SK-N-DZ (cell line): ENCODE measurements at regions not wholly inside any gene's neighbourhood (a gene's known extent, or its start where the extent isn't known, plus 50 kb on each side); places are given as distances from the start of the nearest gene placed in this dataset.

ENCODE experiments used
- DNase-seq: peaks from one replicate; pipeline ENCODE4 v3.0.0-alpha.2; 2015; ENCODE audit warnings: low spot score

DNA sequence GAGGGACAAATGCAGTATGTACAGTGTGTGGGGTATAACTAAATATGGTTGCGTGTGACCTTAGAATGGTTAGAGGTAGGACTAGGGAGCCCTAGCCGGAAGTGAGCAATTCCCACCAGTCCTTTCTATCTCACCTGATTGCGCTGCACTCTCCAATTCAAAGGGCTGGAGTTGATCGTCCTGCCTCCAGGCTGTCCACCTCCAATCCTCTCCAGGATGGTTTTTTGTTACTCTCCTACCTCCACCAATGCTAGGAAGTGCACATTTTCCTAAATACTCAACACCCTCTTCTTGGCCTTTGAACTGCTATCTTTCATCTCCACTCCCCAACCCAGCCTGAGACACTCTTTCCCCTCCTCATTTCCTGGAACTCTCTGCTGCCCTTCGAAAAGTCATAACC is 181.7 kb upstream of the ASIC2 start:
- DNase-seq: no peak

DNA sequence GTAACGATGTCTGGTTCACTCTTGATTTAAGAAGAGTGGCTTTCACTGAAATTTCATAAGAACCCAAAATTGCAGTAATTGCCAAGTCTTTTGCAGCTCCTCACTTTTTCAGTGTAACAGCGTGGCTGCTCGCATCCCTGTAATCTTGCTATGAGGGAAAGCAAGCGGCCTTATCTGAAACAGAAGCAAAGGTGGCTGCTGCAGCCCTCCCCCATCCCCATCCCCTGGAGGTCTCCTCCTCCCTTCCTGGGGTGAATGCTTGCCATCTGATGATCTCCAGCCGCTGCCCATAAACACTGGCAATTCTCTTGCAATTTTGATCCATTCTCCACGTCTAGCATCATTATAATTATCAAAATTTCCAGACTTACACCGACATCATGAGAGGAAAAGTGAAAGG is 182.5 kb upstream of the ASIC2 start:
- DNase-seq: peak; percentile 33

- DNase-seq: no peak
Observed at GRCh38 chr17:33481652-33482051, 188.6 kb upstream of the ASIC2 start.

DNA sequence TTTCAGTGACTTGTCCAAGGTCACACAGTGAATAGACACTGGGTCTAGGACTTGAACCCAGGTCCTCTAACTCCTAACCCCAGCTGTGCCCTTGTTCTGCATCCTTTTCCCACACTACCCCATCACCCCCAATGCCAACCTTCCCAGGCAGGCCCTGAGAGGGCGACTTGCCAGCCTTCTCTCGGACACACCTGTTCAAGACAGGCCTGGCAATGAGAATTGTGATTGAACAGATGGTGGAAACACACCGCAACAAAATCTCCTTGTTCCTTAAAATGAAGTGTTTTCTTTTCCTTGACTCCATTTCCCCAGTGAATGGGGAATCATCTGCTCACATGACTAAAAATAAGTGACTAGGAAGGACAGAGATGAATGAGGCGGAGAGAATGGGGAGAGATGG is 189.5 kb upstream of the ASIC2 start:
- no peak for DNase-seq

GRCh38 chr17:33484559-33484958 is 191.5 kb upstream of the ASIC2 start:
- DNase-seq: no peak

DNA sequence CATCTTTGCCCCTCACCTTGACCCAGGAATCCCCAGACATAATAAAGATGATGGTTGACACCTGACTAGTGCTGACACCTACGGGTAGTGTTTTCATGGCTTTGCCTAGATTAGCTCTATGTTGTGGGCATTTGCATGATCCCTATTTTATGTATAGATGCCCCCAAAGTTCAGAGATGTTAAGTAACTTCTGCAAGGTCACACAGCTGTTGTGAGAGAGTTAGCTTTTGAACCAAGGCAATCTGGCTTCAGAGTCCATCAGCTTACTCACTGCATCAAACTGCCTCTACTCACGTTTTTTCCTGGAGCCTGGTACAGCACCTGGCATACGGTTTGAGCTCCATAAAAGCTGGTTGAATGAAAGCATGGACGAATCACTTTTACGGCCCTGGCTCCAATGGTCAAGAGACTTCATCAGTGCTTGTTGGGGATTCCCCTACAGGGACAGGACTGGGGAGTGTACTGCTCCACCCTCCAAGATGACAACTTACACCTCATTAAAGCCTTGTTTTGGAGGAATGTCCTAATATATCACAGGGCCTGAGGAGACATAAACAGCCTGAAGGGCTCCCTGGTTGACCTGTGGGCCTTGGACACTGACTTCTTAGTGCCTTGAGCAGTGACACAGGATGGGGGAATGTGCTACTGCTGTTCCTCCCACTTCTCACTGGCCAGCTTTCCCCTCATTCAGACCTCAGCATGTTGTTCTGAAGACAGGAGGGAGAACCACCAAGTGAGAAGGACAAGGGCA is 193.2 kb upstream of the ASIC2 start:
- DNase-seq: no peak

DNA sequence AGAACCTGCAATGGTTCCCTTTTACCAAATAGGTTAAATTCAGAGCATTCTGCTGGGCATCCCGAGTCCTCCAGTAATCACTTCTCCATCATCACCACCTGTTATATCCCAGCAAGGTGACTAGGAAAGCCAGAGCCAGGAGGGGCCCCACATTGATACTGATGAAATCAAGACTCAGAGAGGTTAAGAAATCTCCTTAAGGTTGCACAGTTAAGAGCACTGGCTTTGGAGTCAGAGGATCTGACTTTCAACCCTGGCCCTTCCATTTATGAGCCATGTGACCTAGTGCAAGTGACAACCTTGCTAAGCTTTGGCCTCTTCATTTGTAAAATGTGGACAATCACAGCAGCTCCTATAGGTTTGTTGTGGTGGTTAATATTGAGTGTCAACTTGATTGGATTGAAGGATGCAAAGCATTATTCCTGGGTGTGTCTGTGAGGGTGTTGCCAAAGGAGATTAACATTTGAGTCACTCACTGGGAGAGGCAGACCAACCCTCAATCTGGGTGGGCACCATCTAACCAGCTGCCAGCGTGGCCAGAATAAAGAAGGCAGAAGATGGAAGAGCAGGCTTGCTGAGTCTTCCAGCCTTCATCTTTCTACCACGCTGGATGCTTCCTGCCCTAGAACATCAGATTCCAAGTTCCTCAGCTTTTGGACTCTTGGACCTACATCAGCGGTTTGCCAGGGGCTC is 194.2 kb upstream of the ASIC2 start:
- DNase-seq: no peak

DNA sequence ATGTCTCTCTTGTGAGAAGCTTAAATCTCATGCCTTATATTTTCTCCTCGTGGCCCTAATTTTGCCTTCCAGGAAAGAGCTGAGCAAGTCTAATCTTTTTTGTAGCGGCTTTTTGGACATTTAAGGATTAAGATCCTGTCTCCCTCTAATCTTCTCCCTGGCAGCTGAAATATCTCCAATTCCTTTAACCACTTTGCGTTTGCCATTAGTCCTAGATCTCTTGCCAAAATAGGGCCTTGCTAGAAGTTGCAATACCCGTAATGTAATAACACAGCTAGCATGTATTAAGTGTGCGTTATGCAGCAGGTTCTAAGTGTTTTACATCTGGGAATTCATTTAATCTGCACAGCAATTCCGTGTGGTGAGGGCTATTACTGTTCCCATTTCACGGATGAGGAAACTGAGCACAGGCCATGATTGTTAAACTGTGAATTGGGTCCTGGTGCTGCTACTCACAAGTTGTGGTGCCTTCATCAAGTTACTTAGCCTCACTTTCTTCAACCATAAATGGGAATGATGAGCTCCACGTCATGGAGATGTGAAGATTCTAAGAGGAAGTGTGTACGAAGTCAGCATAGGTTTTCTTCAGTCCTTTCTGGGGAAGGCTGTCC is 198.9 kb upstream of the ASIC2 start:
- DNase-seq: no peak

DNA sequence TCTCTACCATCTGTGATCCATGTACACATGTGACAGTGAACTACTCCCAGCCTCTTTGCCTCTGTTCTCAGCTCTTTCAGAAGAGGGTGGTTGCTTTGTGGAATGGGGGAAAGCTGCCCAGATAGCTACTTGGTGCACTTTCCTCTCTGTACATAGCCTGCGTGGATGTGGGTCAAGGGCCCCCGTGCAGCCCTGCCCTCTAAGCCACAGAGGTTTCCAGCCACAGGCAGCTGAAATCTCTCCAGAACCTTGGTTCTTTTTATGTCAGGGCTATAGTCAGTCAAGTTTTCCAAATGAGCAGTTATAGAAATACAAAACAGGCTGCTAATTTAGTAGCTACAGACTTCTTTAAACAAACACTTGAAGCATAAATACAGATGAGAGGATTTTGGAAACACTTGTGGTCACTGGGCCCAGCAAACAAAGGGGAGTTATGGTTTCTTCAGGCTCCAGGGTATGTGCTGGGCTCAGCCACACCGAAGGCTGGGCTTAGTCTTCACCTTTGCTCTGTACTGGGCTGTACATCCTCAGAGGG is 199.7 kb upstream of the ASIC2 start:
- DNase-seq: no peak

GRCh38 chr17:33493566-33493965 is 200.5 kb upstream of the ASIC2 start:
- no peak for DNase-seq

DNA sequence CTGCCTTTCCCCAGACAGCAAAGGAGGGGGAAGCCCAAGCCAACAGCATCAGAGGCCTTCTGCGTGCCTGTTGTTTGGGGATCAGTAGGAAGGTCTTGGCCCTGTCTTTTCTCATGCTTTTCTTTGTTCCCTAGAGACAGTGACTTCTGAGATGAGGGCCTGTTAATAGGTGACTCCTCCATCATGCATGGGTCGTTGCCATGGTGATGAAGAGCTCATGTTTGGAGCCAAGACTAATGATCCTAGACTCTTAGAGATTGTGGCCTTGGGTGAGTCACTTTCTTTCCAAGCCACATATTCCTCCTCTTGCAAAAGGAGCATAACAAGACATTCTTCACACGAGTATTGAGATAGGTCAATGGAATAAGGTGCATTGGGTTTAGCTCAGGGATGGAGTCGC is 201.1 kb upstream of the ASIC2 start:
- DNase-seq: peak; percentile 64

DNA sequence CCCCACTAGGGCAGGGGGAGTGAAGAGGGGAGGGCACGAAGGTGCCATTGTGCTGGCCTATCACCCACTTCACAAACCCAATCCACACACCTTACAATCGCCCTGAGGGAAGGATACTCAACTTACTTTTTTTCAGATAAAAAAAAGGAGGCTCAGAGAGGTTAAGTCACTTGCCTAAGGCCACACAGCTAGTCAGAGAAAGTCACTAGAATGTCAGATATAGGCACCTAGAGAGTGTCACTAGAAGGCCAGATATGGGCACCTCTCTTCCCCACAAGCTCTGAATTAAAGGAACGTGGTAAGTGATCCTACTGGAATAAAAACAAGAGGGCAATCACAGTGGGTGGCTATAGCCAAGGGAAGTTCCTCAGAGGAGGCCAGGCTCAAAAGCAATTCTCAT is 204.5 kb upstream of the ASIC2 start:
- no peak for DNase-seq

- no peak for DNase-seq
Observed at GRCh38 chr17:33498069-33498468, 205.0 kb upstream of the ASIC2 start.

- DNase-seq: no peak
Observed at GRCh38 chr17:33499040-33499439, 205.9 kb upstream of the ASIC2 start.

GRCh38 chr17:33500151-33500550 is 207.1 kb upstream of the ASIC2 start:
- peak; percentile 55 for DNase-seq

GRCh38 chr17:33501185-33501584 is 208.1 kb upstream of the ASIC2 start:
- peak; percentile 43 for DNase-seq

GRCh38 chr17:33504571-33504970 is 211.5 kb upstream of the ASIC2 start:
- DNase-seq: peak; percentile 78

DNA sequence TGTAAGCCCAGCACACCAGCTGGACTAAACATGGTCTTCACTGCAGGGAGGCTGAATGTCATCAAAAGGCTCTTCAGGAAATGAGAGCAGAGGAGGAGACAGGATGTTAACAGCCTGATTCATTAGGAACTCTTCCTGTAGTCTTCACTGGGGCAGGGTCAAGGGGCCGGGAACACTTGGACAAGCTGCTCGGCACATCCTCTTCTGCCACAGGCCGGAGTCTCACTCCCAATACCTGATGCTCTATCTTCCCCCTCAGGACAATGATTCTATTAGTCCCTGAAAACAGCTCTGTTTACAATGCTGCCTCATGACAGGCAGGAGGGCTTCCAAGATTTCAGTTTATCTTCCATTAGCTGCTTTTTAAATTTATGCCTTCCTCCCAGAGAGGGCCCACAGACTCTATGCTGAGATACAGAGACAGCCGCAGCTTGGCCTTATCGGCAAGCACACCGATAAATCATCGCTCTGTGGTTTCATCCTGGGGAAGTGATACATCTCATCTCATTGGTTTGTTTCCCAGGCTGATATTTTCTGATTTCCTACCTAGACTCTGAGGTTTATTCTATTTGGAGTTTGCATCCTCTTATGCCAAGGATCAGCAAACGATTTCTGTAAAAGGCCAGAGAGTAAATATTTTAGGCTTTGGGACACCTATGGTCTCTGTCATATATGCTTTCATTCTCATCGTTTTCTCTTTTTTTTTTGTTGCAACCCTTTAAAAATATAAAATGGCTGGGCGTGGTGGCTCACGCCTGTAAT is 214.0 kb upstream of the ASIC2 start:
- DNase-seq: peak; percentile 86

DNA sequence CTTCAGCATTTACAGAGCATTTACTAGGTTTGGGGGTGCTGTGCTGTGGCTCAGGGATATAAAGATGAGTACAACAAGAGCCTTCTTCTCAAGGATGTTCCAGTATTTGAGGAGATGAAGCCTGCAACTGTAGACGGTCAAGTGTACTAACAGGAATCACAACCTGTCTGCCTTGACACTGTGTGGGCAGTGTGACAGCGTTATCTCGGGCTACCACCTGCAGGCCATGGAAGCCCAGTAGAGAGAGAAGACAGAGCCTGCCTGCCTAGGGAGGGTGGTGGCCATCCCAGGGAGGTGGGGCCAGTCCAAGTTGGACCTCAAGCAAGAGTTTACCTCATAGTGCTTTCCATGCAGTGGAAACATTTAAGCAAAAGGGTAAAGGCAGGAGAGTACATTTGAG is 215.1 kb upstream of the ASIC2 start:
- peak; percentile 42 for DNase-seq

GRCh38 chr17:33509331-33509730 is 216.2 kb upstream of the ASIC2 start:
- no peak for DNase-seq

DNA sequence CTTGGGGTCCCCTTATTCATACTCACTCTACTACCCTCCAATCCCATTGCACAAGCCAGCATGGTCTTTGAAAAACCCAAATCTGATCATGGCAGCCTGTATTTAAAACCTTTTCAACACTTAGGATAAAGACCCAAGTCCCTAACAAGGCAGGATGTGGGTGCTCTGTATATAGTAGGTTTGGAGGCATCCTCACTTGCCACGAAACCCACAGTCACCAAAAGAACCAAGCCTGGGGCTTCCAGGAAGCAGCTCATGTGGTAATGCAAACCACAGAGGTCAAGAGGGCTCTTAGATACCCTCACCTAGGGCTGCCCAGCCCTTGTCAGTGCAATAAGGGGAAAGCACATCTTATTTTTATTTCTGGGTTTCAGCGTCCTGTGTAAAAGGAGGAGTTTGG is 218.6 kb upstream of the ASIC2 start:
- DNase-seq: no peak

DNA sequence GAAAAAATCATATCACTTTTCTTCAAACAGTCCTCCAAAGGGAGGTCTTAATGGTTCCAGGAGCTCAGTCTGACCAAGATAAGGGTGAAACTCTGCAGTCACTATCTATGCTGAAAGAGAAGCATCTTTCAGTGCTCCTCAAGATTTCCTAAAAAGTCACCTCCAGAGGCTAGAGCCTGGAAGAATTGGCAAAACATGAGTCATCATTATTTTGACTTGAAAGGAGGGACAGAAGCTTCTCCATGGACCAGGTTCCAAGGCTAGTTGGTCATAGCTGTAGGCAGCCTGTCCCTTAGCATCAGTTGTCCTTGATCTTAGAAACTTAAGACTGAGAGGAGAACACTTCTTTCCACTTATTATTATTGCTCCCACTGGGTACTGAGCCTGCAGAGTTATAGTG is 219.0 kb upstream of the ASIC2 start:
- DNase-seq: no peak
